Smooth muscle cell (in vitro differentiated cells): ENCODE measurements at regions not wholly inside any gene's neighbourhood (a gene's known extent, or its start where the extent isn't known, plus 50 kb on each side); places are given as distances from the start of the nearest gene placed in this dataset.

Experiments used
- DNase-seq: peaks from one replicate; lab custom pipeline; 2025; ENCODE audit not compliant: unreplicated experiment; lab: John Stamatoyannopoulos, UW
- H2AFZ ChIP-seq: fragments of 200-600 bp; sonication (generic); 2 replicates; pipeline ENCODE4 v1.6.0; 2016; ENCODE audit warnings: antibody characterized with exemption, low read depth, mild to moderate bottlenecking
- H3F3A ChIP-seq: fragments of 200-600 bp; sonication (generic); 2 replicates; pipeline ENCODE4 v1.6.0; 2017; ENCODE audit warnings: antibody characterized with exemption, low read depth
- H3K27ac ChIP-seq: fragments of 200-600 bp; sonication (generic); 2 replicates; pipeline ENCODE4 v1.5.1; 2016; ENCODE audit warnings: low read depth, mild to moderate bottlenecking
- H3K27me3 ChIP-seq: fragments of 200-600 bp; sonication (generic); 2 replicates; pipeline ENCODE4 v1.6.1; 2016; ENCODE audit warnings: low read depth, mild to moderate bottlenecking
- H3K36me3 ChIP-seq: fragments of 200-600 bp; sonication (generic); 2 replicates; pipeline ENCODE4 v1.5.1; 2016; ENCODE audit warnings: low read depth
- H3K4me1 ChIP-seq: fragments of 200-600 bp; sonication (generic); 2 replicates; pipeline ENCODE4 v1.5.1; 2016; ENCODE audit warnings: low read depth
- H3K4me2 ChIP-seq: fragments of 200-600 bp; sonication (generic); 2 replicates; pipeline ENCODE4 v1.6.0; 2016; ENCODE audit warnings: mild to moderate bottlenecking
- H3K4me3 ChIP-seq: fragments of 200-600 bp; sonication (generic); 2 replicates; pipeline ENCODE4 v1.5.1; 2016; ENCODE audit warnings: mild to moderate bottlenecking
- H3K79me2 ChIP-seq: fragments of 200-600 bp; sonication (generic); 2 replicates; pipeline ENCODE4 v1.6.0; 2016; ENCODE audit warnings: low read depth, mild to moderate bottlenecking
- H3K9ac ChIP-seq: fragments of 200-600 bp; sonication (generic); 2 replicates; pipeline ENCODE4 v1.6.0; 2016; ENCODE audit warnings: low read depth
- H3K9me3 ChIP-seq: fragments of 200-600 bp; sonication (generic); replicated peaks from 2 replicates; pipeline ENCODE4 v1.5.1; 2016; ENCODE audit warnings: low read depth
- H4K20me1 ChIP-seq: fragments of 200-600 bp; sonication (generic); 2 replicates; pipeline ENCODE4 v1.6.0; 2016; ENCODE audit warnings: low read depth
- CTCF ChIP-seq: fragments of 200-600 bp; sonication (generic); IDR thresholded peaks from 2 replicates; pipeline ENCODE4 v1.5.1; 2017; ENCODE audit warnings: borderline replicate concordance, mild to moderate bottlenecking, antibody characterized with exemption; ENCODE audit not compliant: insufficient read depth, poor library complexity, severe bottlenecking
- WGBS: methylation state at CpG from one replicate; pipeline ENCODE4 v1.1.7; 2016; ENCODE audit warnings: low lambda C conversion rate; 5-methylcytosine and 5-hydroxymethylcytosine counted together

DNA sequence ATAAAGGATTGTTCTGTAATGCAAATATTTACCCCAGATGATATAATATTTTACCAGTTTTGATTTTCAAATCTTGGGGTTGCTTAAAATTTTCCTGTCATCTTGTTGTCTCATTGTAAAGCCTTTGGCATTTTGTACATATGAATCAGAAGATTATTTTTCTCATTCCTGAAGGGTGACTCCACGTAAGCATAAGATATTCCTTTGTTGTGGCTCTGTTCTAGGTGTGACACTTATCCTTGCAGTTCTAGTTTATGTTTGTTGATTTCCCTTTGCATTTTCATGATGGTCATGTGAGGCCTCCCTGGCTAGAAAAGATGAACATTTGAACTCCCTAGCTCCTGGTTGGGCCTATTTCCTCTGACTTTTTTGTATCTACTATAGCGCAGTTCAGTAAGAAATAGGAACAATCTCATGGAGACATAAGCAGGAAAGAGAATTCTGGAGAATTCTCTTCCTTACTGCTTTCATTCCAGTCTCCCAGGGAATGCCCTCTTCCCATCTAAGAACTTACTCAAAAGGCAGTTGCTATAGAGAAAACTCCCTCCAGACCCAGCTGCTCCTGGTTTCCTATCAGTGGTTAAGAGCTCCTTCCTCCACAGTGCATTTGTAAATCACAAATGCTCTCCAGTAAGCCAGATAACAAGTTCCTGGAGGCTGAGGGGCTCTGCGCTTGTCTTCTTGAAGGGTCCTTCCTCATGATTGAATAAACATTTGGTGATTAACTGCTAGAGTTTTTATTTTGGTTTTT lies 124.7 kb downstream of the WNT5A start:
- Histone ChIP-seq H3K4me1 (no peaks in the 10 kb centered on the region), H3F3A (peaks cover 9% of the 10 kb centered on the region), H3K27ac (peak overlapping the region; percentile 80), H3K27me3 (no peaks in the 10 kb centered on the region), H3K4me3 (no peak overlapping the region), H3K9me3 (no peaks in the 10 kb centered on the region), H2AFZ (no peak overlapping the region), H3K79me2 (no peaks in the 10 kb centered on the region), H3K36me3 (no peaks in the 10 kb centered on the region), H3K9ac (peak overlapping the region; percentile 41), H4K20me1 (no peaks in the 10 kb centered on the region), H3K4me2 (peak overlapping the region; percentile 46)
- whole genome bisulfite sequencing, result 61% methylated on average over 3 of the region's 3 CpGs
- no peak for DNase-seq
- no peak for TF ChIP-seq CTCF

GRCh38 chr3:55357796-55358195 lies 129.3 kb downstream of the WNT5A start:
- Histone ChIP-seq H3K4me3 (no peak overlapping the region), H3K9me3 (no peaks in the 10 kb centered on the region), H3K79me2 (no peaks in the 10 kb centered on the region), H3K36me3 (no peaks in the 10 kb centered on the region), H3K4me1 (no peaks in the 10 kb centered on the region), H4K20me1 (no peaks in the 10 kb centered on the region), H3K27me3 (no peaks in the 10 kb centered on the region), H2AFZ (no peak overlapping the region), H3K9ac (no peak overlapping the region), H3K27ac (no peak overlapping the region), H3K4me2 (no peak overlapping the region), H3F3A (peaks cover 5% of the 10 kb centered on the region)
- 91% methylated on average over 1 of the region's 1 CpG for WGBS
- TF ChIP-seq CTCF, result no peak
- no peak for DNase-seq

GRCh38 chr3:55352668-55353067 lies 134.4 kb downstream of the WNT5A start:
- H3K4me3 ChIP-seq, result no peak overlapping the region
- no peak for TF ChIP-seq CTCF
- H3K9me3 ChIP-seq, result no peaks in the 10 kb centered on the region
- no peaks in the 10 kb centered on the region for H3K4me1 ChIP-seq
- no peaks in the 10 kb centered on the region for H3K27me3 ChIP-seq
- DNase-seq, result no peak
- H3K4me2 ChIP-seq, result no peak overlapping the region
- H3K27ac ChIP-seq, result peak overlapping the region; percentile 34
- H2AFZ ChIP-seq, result no peak overlapping the region
- no peaks in the 10 kb centered on the region for H3K36me3 ChIP-seq
- no peaks in the 10 kb centered on the region for H3K79me2 ChIP-seq
- H3K9ac ChIP-seq, result no peak overlapping the region
- no peaks in the 10 kb centered on the region for H4K20me1 ChIP-seq
- H3F3A ChIP-seq, result no peaks in the 10 kb centered on the region
- 86% methylated on average over 2 of the region's 2 CpGs for WGBS

DNA sequence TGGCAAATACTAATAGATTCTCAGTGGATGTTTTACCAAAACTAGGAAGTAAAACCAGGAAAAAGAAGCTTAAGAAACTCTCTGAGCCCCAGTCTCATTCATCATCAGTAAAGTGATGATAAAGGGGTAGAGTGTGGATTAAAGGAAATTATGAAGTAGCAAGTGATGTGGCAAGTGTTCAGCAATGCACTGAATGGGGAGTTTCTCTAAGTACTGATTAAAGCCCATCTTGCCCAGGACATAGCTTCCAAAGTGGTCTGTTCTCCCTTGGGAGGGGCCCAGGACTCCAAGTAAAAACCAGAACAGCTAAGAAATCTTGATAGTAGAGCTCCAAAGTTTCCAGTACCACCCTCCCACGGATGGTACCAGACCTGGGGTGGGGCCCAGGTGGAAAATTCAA lies 137.3 kb downstream of the WNT5A start:
- Histone ChIP-seq H3K36me3 (no peaks in the 10 kb centered on the region), H2AFZ (no peak overlapping the region), H3K9me3 (no peaks in the 10 kb centered on the region), H3K79me2 (no peaks in the 10 kb centered on the region), H3F3A (no peaks in the 10 kb centered on the region), H4K20me1 (no peaks in the 10 kb centered on the region), H3K4me1 (no peaks in the 10 kb centered on the region), H3K4me2 (no peak overlapping the region), H3K4me3 (no peak overlapping the region), H3K27me3 (no peaks in the 10 kb centered on the region), H3K27ac (no peak overlapping the region), H3K9ac (no peak overlapping the region)
- no peak for TF ChIP-seq CTCF
- no peak for DNase-seq
- WGBS, result 38% methylated on average over 1 of the region's 1 CpG
